ENCODE measurements at regions not wholly inside any gene's neighbourhood (a gene's known extent, or its start where the extent isn't known, plus 50 kb on each side); places are given as distances from the start of the nearest gene placed in this dataset.
"Not testable (repeated sequence)": the region's sequence is repeated elsewhere in the genome, so short reads cannot be mapped to it uniquely, and the experiment has no call there.

DNA sequence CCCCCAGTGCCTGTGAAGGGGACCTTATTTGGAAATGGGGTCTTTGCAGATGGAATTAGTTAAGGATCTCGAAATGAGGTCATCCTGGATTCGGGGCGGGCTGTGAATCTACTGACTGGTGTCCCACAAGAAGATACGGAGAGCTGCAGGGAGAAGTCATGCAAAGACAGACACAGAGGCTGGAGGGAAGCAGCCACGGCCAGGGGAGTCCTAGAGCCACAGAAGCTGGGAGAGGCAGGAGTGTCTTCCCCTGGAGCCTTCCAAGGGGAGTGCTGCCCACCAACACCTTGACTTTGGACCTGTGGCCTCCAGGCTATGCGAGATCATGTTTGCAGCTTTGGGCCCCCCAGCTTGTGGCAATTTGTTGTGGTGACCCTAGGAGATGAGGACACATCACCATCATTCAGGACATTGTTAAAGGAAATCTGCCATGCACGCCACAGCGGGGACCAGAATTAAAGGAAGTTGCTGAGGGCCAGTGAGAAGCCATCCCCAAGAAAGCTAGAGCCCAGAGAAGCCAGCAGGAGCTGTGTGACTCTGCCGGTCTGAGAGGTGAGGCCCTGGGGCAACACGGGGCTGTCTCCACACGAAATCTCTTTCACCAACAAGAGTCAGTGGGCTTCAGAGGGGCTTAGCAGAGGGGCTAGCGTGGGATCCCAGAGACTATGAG is 434.7 kb downstream of the BRD1 start:
- DNase-seq (ENCODE audit: low read depth, low spot score): no peak
- H3K4me3 ChIP-seq (ENCODE audit: low read length): no peak overlapping the region

DNA sequence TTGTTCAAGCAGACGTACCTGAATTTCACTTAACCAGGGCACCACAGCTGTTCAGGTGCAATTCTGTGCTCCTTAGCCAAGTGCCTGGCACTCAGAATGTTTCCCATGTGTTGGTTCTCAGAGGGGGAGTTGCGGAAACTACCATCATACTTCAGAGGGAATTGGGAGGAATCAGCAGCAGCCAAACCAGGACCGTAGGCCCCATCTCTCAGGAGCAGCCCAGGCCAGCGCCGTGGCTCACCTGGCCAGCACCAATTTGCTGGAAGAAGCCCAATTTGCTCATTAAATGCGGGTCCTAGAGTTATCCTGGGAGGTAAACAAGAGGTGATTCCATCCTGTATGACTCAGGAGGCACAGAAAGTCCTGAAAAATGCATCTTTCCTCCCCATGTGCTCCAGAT is 435.4 kb downstream of the BRD1 start:
- no peak for DNase-seq (ENCODE audit: low read depth, low spot score)
- H3K4me3 ChIP-seq (ENCODE audit: low read length): no peak overlapping the region

DNA sequence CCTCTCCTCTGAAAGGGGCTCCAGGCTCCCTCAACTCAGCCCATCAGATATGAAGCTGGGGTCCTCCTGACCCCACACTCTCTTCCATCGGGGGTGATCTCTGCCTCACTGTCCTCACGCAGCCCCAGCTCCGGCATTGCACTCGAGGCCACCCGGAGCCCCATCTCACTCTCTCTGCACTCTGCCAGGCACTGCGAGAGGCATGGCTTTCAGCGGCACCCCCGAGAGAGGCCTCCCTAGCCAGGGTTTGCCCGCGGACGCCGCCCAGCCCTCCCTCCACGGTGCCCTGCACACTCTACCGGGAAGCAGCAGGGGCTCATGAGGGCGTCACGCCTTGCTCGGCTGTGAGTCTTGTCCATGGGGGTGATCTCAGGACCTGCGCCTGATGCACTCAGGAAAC is 436.2 kb downstream of the BRD1 start:
- no peak for DNase-seq (ENCODE audit: low read depth, low spot score)
- no peak overlapping the region for H3K4me3 ChIP-seq (ENCODE audit: low read length)

DNA sequence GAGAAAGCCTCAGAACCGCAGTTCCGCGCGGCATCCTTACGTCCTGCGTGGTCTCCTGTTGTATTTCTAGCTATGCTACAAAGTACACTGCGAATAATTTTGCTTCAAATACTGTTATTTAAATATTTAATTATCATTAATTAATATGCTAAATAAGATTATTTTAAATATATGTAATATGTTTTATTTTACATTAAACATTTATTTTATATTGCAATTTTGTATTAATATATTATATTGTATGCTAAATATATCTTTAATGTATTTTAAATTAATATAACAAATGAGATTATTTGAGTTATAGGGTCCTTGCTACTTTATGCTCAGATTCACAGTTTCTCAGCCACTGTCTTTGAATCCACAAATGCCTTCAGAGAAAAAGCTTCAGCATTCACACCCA is 436.7 kb downstream of the BRD1 start:
- DNase-seq (ENCODE audit: low read depth, low spot score): no peak
- H3K4me3 ChIP-seq (ENCODE audit: low read length): no peak overlapping the region

DNA sequence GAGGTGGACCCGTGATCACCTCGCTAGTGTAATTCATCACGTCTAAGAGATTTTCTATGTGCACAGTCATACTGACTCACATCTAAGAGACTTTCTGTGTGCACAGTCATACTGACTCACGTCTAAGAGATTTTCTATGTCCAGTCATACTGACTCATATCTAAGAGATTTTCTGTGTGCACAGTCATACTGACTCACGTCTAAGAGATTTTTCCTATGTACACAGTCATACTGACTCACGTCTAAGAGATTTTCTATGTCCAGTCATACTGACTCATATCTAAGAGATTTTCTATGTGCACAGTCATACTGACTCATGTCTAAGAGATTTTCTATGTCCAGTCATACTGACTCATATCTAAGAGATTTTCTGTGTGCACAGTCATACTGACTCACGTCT is 443.8 kb downstream of the BRD1 start:
- DNase-seq (ENCODE audit: low read depth, low spot score); H3K4me3 ChIP-seq (ENCODE audit: low read length): not testable (repeated sequence)

DNA sequence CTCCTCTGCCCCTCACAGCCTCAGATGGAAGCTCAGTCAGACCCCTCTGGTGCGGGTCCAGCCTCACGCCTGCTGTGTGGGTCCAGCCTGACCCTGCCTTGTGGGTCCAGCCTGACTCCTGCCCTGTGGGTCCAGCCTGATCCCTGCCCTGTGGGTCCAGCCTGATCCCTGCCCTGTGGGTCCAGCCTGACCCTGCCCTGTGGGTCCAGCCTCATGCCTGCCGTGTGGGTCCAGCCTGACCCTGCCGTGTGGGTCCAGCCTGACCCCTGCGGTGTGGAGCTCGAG is 445.3 kb downstream of the BRD1 start:
- no peak for DNase-seq (ENCODE audit: low read depth, low spot score)
- H3K4me3 ChIP-seq (ENCODE audit: low read length): no peak overlapping the region

DNA sequence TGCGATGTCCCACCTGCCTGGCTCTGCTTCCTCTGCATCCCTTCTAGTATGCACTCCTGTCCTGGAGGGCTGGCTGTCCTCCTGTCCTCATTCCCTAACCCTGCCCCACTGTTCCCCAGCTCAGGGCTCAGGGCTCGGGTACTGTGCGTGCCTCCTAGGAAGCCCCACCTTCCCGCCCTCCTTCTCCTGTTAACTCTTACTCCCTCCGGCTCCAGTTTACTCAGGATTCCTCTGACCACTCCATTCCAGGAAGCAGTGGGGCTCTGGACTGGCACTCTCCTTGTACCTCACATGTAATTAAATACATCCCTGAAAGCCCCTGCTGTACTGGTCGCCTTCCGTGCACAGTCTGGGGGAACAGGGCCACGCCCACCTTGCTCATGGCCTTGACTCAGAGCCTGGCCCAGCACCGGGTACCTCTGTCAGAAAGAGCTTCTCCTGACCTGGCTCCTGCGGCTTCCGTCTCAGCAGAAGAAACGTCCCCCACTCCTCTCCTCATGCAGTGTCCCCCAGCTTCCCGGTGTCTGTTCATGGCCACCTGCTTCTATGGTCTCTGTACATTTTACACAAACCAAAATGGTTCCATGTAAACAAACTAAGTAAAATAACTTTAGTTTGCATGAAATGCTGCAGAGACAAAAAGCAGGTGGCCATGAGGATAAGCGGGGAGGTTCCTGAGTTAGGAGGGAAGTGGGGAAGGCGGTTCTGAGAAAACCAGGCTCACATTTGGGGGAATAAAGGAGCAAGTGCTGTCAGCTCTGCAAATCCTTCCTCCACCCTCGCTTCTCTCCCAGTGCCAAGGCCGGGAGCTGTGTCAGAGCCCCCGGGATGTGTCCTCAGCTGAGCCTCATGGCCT is 445.9 kb downstream of the BRD1 start:
- H3K4me3 ChIP-seq (ENCODE audit: low read length): no peak overlapping the region
- no peak for DNase-seq (ENCODE audit: low read depth, low spot score)

DNA sequence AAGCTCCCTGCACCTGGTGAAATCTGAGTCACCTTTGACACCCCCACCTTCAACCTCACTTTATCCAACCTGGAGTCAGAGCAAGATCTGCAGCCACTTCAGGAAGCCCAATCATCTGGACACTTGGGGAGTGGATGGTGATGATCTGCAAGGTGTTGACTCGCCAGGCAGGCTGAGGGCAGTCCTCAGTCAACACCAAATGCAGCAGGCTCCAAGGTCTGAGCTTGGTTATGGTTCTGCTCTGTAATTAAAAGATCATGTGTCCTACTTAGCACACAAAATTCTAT is 446.9 kb downstream of the BRD1 start:
- no peak for DNase-seq (ENCODE audit: low read depth, low spot score)
- no peak overlapping the region for H3K4me3 ChIP-seq (ENCODE audit: low read length)

DNA sequence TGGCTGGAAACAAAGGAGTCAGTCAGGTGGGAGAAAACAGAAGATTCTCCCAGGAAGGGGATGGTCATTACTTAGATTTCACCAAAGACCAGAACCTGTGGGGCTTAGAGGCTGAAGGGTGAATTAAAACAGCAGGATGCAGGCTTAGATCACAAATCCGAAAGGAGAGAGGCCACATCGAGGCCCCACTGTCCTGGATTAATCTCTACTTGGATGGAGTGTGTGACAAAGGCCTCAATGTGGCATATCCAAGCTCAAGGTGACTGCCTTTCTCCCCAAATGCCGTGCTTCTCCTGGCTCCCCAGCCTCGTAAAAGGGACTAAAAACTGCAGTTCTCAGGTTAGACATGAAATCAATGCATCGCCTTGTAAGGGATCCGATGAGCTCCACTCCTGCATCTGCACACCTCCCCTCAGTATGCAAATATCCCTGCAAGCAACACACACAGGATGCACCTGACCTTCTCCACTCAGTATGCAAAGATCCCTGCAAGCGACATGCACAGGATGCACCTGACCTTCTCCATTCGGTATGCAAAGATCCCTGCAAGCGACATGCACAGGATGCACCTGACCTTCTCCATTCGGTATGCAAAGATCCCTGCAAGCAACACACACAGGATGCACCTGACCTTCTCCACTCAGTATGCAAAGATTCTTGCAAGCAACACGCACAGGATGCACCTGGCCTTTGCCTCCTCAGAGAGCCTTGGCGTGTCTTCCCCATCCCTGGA is 447.4 kb downstream of the BRD1 start:
- H3K4me3 ChIP-seq (ENCODE audit: low read length): no peak overlapping the region
- no peak for DNase-seq (ENCODE audit: low read depth, low spot score)

DNA sequence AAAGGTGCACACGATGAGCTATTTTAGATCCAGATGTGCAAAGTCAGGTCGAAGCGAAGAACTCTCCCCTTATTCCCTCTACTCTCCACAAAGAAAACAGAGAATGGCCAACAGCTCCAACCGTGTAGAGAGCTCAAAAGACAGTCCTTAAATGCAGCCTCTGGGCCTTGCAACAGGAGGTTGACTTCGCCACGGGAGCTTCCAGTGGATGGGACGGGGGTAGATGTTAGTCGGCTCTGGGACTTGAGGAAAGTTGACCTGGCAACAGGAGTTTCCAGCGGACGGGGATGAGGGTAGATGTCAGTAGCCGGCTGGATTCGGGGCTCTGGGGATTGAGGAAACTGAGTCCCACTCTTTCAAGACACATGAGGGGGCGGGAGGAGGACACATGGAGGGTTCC is 450.4 kb downstream of the BRD1 start:
- no peak for DNase-seq (ENCODE audit: low read depth, low spot score)
- no peak overlapping the region for H3K4me3 ChIP-seq (ENCODE audit: low read length)

DNA sequence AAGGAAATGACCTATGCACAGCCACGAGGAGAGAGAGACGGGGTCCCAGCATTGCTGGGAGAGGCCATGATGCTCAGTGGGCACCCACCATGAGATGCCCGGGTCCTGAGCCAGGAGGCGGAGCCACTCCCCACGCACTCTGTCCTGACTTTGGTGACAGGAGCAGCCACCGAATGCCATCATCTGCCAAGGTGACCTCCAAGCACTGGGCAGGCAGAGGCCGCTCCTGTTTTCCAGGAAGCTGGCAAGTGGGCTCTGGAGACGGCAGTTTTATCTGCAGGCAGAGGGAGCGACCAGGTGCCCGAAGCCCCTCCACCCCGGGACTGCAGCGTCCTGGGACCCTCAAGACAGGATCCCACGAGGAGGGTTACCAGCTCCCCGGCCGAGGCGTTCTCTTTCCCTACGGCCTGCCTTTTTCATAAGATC is 453.9 kb downstream of the BRD1 start:
- no peak for DNase-seq (ENCODE audit: low read depth, low spot score)
- H3K4me3 ChIP-seq (ENCODE audit: low read length): no peak overlapping the region

DNA sequence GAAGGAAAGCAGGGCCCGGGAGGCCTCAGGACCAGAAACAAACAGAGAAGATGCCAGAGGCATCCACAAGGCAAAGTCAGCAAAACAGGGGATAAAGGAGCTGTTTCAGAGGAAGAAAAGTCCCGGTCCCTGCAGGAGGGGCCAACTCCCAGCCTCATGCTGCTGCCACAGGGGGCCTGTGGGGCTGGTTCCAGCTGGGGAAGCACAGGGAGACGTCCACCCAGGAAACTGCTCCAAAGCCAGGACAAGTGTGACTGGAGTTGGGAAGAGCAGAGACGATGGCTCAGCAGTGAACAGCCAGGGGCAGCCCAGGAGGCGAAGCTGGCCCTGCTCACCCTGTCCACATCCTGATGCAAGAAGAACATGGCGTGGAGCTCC is 454.4 kb downstream of the BRD1 start:
- H3K4me3 ChIP-seq (ENCODE audit: low read length): no peak overlapping the region
- DNase-seq (ENCODE audit: low read depth, low spot score): no peak

DNA sequence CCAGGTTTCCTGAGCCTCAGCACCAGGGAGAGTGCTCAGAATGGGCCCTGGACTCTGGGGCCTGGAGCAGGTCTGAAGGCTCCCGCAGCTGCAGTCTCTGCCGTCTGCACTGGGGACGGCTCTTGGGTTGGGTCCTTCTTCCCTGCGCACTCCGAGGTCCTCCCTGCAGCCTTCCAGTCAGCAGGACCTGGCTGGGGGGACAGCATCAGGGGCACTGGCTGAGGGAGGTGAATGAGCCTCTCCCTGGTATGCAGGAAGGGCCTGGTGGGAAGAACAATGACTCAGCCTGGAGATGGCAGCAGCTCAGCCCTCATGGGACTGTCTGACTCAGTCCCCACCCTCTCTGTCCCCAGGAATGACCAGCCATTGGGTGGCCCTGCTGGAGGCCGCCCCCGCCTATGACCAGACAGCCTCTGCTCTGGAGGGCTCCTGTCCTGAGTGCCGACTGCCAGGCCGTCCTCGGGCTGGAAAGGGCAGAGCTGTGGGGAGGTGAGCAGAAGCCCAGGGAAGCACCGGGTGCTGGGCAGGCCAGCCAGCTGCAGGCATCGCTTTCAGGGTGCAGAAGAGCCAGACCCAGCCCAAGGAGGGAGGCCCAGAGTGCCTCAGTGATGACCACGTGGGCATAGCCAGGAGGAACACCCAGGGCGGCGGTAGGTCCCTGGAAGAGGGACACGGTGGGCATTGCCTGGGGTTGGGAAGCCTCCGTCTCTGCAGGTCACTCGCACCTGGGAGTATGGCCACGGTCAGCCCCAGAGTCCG is 455.0 kb downstream of the BRD1 start:
- H3K4me3 ChIP-seq (ENCODE audit: low read length): no peak overlapping the region
- no peak for DNase-seq (ENCODE audit: low read depth, low spot score)

DNA sequence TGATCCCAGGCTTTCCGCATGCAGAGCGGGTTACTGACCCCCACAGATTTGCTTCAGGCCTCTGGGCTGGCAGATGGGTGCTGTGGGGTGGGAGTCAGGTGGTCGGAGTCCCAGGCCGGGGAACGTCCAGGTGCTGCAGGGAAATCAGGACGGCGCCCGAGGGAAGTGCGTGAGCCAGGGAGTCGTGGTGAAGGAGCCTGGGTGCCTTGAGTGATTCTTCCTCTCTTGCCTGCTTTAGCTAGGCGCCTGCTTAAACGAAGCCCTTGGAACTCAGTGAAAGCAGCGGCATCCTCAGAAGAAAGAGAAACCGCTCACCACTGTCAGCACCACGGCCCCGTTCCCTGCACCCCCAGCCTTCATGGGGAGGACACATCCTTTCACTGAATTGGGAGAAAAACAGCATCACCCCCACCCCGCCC is 455.6 kb downstream of the BRD1 start:
- DNase-seq (ENCODE audit: low read depth, low spot score): no peak
- H3K4me3 ChIP-seq (ENCODE audit: low read length): no peak overlapping the region

DNA sequence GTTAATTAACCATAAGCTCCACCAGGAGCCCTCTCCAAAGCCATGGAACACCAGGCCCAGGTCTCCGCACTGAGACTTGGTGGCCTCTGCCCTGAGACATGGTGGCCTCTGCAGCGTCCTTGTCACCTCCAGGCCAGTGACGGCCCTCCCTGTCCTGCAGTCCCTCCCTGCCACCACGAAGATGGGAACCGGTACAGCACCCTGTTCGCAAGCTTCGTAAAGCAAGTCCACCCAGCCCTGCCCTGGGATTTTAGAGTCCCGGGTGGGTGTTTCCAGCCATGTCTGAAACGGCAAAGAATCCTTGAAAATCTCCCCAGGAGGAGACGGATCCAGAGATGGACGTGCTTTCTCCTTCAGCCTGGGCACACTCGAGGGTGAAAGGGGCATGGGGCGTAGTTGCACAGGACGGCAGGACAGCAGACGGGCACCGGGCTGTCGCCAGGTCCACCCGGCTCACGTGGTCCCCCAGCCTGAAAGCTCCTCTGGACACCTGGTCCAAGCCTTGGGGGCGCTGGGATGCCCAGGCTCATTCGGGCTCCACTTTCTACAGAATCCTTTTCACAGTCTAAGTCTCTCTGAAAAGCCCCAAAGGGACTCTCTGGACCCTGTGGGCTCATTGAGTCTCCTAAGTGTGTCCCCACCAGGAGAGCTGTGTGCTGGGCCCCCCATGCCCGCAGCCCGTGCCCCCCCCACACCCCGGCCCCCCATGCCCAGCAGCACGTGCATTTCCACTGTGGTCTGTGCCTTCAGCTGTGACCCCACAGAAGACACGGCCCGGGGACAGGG is 456.2 kb downstream of the BRD1 start:
- no peak for DNase-seq (ENCODE audit: low read depth, low spot score)
- no peak overlapping the region for H3K4me3 ChIP-seq (ENCODE audit: low read length)

DNA sequence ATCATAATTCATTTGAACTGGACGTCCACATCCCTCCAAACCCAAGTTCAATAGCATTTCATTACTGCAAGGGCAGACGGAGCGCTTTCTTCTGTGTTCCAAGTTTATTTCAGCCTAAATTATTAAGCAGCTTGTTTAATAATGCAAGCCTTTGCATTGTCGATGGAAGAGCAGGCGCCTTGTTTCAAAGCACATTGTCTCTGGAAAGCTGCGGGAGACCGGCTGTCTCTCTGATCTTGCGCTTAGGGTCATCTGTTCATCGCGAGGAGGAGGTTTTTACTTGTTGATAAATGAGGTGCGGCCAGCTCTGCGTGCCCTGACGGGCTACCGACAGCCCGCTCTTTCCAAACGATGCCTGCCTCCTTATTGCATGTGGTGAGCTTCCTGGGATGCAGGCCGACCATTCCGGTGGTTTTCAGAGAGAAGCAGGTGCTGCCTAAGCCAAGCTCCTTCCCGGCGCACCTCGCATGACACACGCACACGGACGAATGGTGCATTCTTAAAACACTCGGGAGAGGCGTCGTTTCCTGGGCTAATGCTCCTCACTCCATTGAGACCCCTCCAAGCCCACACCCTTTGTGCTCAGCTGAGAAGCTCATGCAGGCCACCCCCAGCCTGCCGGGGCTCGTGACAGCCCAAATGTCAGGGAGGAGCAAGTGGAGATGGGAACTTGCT is 456.9 kb downstream of the BRD1 start:
- H3K4me3 ChIP-seq (ENCODE audit: low read length): no peak overlapping the region
- DNase-seq (ENCODE audit: low read depth, low spot score): no peak

DNA sequence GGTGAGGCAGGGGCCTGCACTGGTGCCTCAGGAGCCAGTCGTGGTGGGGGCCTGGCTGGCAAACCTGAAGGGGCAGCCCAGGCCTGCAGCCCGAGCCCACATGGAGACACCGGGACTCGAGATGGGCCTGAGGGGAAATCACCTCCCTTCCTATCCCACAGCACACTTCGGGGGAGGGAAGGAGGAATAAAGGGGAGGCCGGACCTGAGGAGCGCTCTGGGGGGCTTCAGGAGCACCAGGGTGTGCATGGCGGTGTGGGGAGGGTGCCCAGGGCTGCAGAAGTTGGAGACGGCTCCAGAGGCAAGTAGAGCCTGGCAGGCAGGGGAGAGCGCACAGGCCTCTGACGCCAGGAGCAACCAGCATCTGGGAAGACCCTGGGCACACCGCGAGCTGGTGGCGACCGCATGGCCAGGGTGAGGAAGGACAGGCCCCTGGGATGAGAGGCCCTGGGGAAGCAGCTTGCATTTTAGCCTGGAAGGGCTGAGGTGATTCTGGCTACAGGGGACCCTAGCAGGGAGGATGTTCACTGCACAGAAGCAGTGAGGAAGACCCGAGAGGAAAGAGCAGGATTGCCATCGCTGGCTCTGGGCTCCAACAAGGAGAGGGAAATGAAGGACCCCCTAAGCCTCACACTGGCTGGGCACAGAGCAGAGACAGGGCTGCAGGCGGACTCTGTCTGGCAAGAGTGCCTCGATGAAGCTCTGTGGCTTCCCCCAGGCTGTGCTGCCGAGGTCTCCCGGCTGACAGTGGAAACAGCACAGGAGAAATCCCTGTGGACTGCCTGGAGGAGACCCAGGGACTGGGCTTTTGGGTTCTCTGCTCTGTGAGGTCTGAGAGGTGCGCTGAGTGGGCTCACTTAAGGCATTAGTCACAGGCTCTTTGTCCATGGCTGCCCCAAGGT is 457.7 kb downstream of the BRD1 start:
- no peak overlapping the region for H3K4me3 ChIP-seq (ENCODE audit: low read length)
- DNase-seq (ENCODE audit: low read depth, low spot score): no peak

Measured in Jurkat, Clone E6-1 (cell line).